Ecto neural progenitor cell (in vitro differentiated cells): ENCODE measurements at regions not wholly inside any gene's neighbourhood (a gene's known extent, or its start where the extent isn't known, plus 50 kb on each side); places are given as distances from the start of the nearest gene placed in this dataset.

Source experiments
- DNase-seq: peaks from one replicate; pipeline ENCODE4 v3.0.0-alpha.2; 2018; ENCODE audit warnings: low spot score

DNA sequence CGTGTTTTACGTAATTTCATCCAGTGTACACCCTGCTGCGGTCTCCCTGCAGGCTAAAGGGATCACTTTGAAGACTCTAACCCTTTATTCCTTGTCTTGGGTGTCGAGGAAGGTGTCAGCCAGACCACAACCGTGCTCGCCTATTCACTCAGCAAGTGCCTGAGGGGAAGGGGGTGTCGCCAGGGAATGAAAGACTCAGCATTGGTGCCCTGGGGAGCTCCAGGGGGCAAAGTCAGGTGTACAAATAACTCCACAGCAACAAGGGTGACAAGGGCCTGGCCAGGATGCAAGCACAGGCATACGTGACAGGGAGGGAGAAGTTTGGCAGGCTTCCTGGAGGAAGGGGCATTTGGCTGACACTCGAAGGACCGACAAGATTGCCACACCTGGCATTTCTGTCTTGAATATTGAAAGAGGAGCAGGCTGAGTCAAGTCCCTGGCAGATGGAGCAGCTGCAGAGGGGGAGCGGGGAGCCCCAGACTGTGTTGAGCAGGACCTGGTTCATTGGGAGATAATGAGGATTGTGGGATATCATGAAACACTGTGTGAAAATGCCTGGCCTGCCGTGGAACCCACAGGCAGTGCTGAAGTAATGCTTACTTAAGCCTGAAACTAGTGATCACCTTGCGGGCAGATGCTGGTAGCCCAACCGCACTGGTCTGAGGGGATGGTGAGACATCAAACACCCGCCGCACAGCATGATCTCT lies 93.9 kb downstream of the RHOB start:
- DNase-seq = no peak

DNA sequence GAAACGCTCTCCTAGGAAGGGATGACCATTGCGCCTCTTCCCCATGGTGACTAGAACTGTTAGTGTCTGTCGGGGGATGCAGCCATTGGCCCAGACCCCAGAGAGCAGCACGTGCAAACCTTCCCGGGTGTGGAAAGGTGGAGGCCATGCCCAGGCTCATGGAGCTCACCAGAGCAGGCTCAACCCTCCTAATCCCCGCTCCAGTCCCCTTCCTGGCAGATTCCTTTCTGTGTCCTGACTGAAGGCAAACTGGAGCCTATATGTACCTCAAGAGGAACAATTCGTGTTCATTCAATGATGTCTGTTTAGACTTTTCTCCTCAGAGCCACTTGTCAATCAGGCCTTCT lies 94.4 kb downstream of the RHOB start:
- no peak for DNase-seq

GRCh38 chr2:20541651-20542050 lies 94.8 kb downstream of the RHOB start:
- no peak for DNase-seq

DNA sequence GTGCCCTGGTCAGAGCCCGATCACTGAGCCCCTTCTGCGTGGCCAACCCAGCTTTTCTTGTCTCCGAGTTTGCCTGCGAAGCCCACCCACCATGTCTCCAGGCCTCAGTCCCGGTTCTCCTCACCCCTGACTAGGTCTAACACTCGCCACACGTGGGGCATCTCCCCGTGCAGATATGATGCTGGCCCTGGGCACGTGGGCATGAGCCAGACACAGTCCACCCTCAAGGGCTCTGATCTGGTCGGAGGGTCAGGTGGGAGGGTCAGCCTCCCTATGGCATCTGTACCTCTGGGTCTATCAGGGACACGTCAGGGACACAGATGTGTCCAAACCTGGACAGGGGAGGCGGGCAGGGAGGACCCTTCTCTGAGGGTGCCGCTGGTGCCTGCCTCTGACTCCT lies 95.4 kb downstream of the RHOB start:
- no peak for DNase-seq

DNA sequence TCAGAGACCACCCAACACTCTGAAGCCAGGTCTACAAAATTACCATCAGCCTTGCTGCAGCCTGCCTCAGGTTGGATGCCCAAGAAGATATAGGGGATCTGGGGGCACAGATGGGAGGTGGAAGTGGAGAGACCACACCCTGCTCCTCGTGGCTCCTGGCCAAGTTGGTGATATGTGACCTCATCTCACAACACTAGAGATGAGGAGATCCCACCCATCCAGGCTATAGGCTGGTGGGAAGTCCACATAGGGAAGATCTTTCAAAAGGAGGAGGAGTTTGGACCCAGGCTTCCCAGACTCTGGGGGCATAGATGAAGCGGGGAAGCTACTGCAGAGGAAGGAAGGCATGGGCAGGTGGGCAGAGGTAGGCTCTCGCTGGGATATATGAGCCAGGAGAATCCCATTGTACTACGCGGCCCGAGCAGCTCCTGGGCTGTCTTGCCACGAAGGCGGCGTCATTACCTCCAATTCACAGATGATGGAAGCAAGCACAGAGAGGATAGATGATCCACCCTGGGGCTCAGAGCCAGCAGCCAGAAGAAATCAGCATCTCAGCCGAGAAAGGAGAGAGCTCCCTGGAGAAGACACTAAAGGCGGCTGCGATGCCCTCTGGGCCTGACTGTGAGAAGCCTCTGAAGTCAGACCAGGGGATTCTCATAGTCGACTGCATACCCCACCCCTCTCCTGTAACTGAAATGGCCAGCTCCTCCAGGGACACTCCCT lies 96.0 kb downstream of the RHOB start:
- DNase-seq = no peak

DNA sequence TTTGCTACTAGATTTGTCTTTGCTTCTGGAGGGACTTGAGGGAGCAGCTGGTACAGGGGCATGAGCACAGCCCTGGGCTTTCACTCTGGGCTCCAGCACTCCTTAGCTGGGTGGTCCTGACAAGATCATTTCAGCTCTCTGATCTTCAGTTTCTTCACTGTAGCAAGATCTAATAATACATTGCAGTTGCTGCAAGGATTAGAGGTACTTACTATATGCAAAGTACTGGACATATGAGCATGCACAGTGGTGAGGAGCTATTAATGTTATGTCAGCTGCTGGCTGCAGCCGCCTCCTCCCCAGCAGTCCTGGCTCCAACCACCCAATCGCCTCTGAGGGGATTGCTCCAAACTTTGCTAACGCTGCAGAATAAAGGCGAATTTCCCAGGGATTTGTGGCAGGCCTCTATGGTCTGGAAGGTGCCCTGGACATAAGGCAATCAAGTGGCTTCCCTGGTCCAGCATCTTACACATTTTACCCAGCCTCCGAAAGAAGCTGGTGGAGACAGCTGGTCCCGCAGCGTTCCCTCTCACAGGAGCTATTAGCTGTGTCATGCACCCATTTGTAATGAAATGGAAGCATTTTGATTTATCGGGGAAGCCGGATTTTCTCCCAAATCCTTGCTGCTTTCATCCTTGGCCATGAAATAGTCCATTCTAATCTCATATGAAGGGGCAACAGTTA lies 96.7 kb downstream of the RHOB start:
- DNase-seq = no peak

- no peak for DNase-seq
Observed at GRCh38 chr2:20544153-20544747, 97.4 kb downstream of the RHOB start.

DNA sequence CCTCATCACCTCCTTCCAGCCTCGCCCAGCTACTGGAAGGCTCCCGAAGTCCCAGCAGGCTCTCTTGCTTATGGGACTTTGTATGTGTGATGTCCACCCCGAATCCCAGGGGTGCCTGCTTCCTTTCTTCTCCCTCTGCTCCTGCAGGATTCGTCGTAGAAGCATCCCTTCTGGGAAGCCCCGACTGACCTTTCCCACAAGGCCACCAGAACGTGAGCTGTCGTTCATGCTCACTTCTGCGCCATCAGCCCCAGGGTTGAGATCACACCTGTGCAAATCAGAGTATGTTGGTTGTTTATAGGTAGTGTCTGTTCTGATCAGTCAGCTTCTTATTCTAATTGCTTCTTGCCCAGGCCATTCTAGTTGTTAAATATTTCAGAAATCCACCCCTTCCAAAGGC lies 101.8 kb downstream of the HS1BP3 start:
- no peak for DNase-seq

DNA sequence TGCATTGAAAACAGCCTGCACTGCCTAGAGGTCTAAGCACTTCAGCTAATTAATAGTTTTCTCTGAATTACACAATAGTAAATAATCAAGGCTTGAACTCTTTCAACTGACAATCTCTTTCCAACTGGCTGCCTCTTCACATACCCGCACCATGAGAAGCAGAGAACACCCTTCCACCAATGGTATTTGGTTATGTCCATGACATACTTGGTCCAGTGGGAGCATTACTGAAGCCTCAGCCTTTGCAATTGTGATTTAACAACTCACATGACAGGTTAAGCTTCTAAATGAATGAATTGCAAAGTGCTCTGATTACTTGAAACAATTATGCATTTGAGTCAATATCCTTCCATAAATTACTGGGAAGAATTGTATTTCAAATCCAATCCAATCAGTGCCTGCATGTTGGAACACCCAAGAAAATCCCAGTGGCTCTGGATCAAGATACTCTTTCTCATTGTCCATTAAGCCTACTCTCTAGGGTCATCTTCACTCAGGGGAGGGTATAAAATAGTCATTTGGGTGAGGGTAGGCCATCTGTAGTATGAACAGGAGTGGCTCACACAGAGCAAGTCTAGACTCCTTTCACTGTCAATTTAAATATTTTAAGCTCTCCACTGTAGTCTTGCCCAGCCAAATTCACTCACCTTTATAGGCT lies 101.1 kb downstream of the HS1BP3 start:
- no peak for DNase-seq

- no peak for DNase-seq
Observed at GRCh38 chr2:20551260-20551944, 99.5 kb downstream of the HS1BP3 start.

DNA sequence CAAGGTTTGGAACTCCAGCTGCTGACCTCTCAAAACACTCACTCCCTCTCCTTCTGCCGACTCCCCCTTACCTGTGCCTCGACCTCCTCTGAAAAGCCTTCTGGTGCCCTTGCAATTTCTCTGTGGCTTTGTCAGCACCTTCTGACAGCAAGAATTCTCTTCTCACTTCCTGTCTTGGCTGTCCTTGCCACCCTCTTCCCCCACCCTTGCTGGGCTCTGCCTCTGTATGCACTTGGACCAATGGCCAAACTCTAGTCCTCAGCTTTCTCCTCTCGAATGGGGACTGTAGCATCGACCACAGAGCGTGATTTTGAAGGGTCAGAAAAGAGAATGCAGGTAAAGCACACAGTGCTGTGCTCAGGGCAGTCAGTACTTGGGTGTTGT lies 99.0 kb downstream of the HS1BP3 start:
- no peak for DNase-seq

- no peak for DNase-seq
Observed at GRCh38 chr2:20552847-20553246, 98.1 kb downstream of the HS1BP3 start.

GRCh38 chr2:20553580-20553979 lies 97.3 kb downstream of the HS1BP3 start:
- DNase-seq = no peak

- DNase-seq = no peak
Observed at GRCh38 chr2:20555954-20556353, 94.9 kb downstream of the HS1BP3 start.

DNA sequence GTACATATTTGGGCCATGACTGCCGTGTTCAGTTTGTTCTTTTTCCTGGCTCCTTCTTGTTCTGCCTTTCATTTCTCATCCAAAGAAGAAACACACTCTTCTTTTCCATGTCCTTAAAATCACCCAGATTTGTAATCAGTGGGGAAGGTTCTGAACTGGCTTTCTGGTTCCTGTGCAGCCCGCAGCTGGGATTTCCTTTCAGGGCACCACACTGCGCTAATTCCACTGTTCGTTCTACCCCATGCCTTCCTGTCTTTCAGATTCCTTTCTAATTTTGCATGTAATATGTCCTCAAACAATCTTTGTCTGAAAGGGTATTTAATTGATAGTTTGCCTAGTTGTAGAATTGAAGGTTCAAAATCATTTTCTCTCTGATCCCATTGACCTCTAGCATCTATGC lies 94.1 kb downstream of the HS1BP3 start:
- no peak for DNase-seq

- no peak for DNase-seq
Observed at GRCh38 chr2:20557226-20557625, 93.7 kb downstream of the HS1BP3 start.

- DNase-seq = no peak
Observed at GRCh38 chr2:20557635-20558034, 93.3 kb downstream of the HS1BP3 start.

- no peak for DNase-seq
Observed at GRCh38 chr2:20558391-20559150, 92.3 kb downstream of the HS1BP3 start.

- DNase-seq = no peak
Observed at GRCh38 chr2:20559277-20559676, 91.6 kb downstream of the HS1BP3 start.

DNA sequence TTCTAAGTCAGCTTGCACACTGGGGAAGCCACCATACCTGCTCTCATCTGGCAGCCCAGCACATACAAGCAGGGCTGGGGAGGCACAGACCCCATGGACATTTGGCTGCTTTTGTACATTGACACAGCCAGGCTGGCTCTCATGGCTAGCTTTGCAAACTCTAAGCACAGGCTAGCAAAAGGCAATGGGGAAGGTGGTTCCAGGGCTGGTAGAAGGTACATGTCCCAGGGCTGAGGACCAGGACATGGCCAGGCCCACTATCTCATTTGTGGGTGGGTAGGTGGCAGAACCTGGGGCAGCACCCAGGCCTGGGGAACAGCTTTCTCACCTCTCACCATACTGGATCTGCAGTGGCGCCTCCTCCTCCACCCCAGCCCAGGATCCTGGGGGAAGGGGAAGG lies 90.9 kb downstream of the HS1BP3 start:
- DNase-seq = no peak
